Calu3 (cell line): ENCODE measurements at regions not wholly inside any gene's neighbourhood (a gene's known extent, or its start where the extent isn't known, plus 50 kb on each side); places are given as distances from the start of the nearest gene placed in this dataset.

Experiments
- BruUV-seq: library from RNA; stranded (reverse); fragments of 400-500 nt; replicated peaks from 2 replicates; lab custom pipeline; 2021; lab: Mats Ljungman, UMichigan
- CTCF ChIA-PET: fragments of 300-600 bp; sonication (Branson Sonifier 250); formaldehyde crosslinking; loops from one replicate; lab custom pipeline; 2022; ENCODE audit warnings: antibody characterized with exemption; lab: Charles Lee
- DNase-seq: peaks from one replicate; pipeline ENCODE4 v3.0.0; 2022
- H3K27ac Mint-ChIP-seq: one replicate; pipeline ENCODE4 v1.8.0; 2022; ENCODE audit warnings: mixed read lengths; ENCODE audit not compliant: unreplicated experiment
- H3K27me3 Mint-ChIP-seq: one replicate; pipeline ENCODE4 v1.8.0; 2022; ENCODE audit warnings: mixed read lengths; ENCODE audit not compliant: unreplicated experiment
- H3K36me3 Mint-ChIP-seq: one replicate; pipeline ENCODE4 v1.8.0; 2022; ENCODE audit warnings: mild to moderate bottlenecking, moderate library complexity, mixed read lengths; ENCODE audit not compliant: insufficient read depth, unreplicated experiment
- H3K4me1 Mint-ChIP-seq: one replicate; pipeline ENCODE4 v1.8.0; 2022; ENCODE audit warnings: mild to moderate bottlenecking, low read depth, mixed read lengths; ENCODE audit not compliant: unreplicated experiment
- H3K4me3 Mint-ChIP-seq: one replicate; pipeline ENCODE4 v1.8.0; 2022; ENCODE audit warnings: mild to moderate bottlenecking, low read depth, moderate library complexity, mixed read lengths; ENCODE audit not compliant: unreplicated experiment
- H3K9me3 Mint-ChIP-seq: one replicate; pipeline ENCODE4 v1.8.0; 2022; ENCODE audit warnings: low read depth, mixed read lengths; ENCODE audit not compliant: unreplicated experiment
- intact Hi-C: fragments of 100-400 bp; cut with micrococcal nuclease; formaldehyde crosslinking; loops from one replicate; pipeline ENCODE4 v1.10.0; 2022; ENCODE audit not compliant: unreplicated experiment
- TF ChIP-seq, protein P1 (sequence below): fragments of 200-600 bp; IDR thresholded peaks from one replicate; pipeline ENCODE4 v1.8.0; 2022; ENCODE audit warnings: antibody characterized with exemption; ENCODE audit not compliant: unreplicated experiment

GRCh38 chr13:54628383-54628782 lies 1599.8 kb downstream of the OLFM4 start:
- CTCF ChIA-PET, result no interaction called here
- H3K4me3 Mint-ChIP-seq, result no peak overlapping the region
- peaks cover 12% of the 10 kb centered on the region for H3K9me3 Mint-ChIP-seq
- no TSS peak for BruUV-seq
- no peak overlapping the region for H3K27ac Mint-ChIP-seq
- no peaks in the 10 kb centered on the region for H3K27me3 Mint-ChIP-seq
- H3K36me3 Mint-ChIP-seq, result no peaks in the 10 kb centered on the region
- H3K4me1 Mint-ChIP-seq, result no peaks in the 10 kb centered on the region
- TF ChIP-seq, protein P1, sequence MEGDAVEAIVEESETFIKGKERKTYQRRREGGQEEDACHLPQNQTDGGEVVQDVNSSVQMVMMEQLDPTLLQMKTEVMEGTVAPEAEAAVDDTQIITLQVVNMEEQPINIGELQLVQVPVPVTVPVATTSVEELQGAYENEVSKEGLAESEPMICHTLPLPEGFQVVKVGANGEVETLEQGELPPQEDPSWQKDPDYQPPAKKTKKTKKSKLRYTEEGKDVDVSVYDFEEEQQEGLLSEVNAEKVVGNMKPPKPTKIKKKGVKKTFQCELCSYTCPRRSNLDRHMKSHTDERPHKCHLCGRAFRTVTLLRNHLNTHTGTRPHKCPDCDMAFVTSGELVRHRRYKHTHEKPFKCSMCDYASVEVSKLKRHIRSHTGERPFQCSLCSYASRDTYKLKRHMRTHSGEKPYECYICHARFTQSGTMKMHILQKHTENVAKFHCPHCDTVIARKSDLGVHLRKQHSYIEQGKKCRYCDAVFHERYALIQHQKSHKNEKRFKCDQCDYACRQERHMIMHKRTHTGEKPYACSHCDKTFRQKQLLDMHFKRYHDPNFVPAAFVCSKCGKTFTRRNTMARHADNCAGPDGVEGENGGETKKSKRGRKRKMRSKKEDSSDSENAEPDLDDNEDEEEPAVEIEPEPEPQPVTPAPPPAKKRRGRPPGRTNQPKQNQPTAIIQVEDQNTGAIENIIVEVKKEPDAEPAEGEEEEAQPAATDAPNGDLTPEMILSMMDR, result no peak
- intact Hi-C loops, result no loop called here
- DNase-seq, result no peak

DNA sequence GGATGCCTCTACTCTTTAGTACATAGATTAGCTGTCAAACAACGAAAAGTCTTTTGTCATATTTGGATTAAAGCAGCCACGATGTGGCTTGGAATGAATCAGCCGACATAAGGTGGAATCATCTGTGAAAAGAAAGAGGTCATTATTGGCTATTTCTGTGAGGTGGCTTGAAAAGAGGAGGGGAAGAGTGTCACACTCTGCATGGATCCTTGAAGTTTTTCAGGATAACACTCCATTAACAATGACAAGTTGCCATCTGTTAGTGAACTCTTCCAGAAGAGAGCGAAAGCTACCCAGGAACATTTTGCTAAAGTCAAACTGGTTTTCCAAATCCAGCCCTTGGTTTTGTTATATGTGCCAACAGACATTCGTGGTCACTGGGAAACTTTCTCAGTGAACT lies 1604.8 kb downstream of the OLFM4 start:
- H3K36me3 Mint-ChIP-seq, result no peaks in the 10 kb centered on the region
- H3K27me3 Mint-ChIP-seq, result no peaks in the 10 kb centered on the region
- TF ChIP-seq, protein P1, result no peak
- CTCF ChIA-PET, result no interaction called here
- H3K4me3 Mint-ChIP-seq, result no peak overlapping the region
- no peak overlapping the region for H3K27ac Mint-ChIP-seq
- H3K4me1 Mint-ChIP-seq, result no peaks in the 10 kb centered on the region
- BruUV-seq, result no TSS peak
- intact Hi-C loops, result no loop called here
- peaks cover 11% of the 10 kb centered on the region for H3K9me3 Mint-ChIP-seq
- DNase-seq, result no peak

DNA sequence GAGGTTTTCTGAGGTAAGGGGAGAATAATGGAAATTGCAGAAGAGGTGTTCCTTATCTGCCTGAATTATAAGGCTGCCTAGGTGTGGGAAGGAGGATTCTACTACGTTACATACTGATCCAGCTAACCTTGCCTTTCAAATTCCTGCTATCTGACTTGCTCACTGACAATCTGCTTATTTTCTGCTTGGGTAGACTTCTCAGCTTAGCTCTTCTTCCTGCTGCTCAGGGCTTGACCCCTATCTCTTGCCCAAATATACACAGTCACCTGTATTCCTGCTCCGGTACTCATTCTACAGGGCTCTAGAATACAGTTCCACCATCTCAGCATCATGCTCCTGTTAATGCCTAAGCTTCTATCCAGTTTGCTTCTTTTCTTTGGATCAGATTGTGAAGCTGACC lies 1607.6 kb downstream of the OLFM4 start:
- Mint-ChIP-seq H3K27ac (no peak overlapping the region), H3K4me3 (no peak overlapping the region), H3K27me3 (no peaks in the 10 kb centered on the region), H3K9me3 (peaks cover 13% of the 10 kb centered on the region), H3K4me1 (no peaks in the 10 kb centered on the region), H3K36me3 (no peaks in the 10 kb centered on the region)
- DNase-seq, result no peak
- TF ChIP-seq, protein P1, result no peak
- intact Hi-C loops, result no loop called here
- BruUV-seq, result no TSS peak
- CTCF ChIA-PET, result no interaction called here

- no TSS peak for BruUV-seq
- DNase-seq, result no peak
These were observed 1608.8 kb downstream of the OLFM4 start for GRCh38 chr13:54637366-54637765.

More at GRCh38 chr13:54637366-54637765, 1608.8 kb downstream of the OLFM4 start:
- Mint-ChIP-seq H3K27ac (no peak overlapping the region), H3K4me3 (no peak overlapping the region), H3K27me3 (no peaks in the 10 kb centered on the region), H3K4me1 (no peaks in the 10 kb centered on the region), H3K36me3 (no peaks in the 10 kb centered on the region), H3K9me3 (peaks cover 10% of the 10 kb centered on the region)
- CTCF ChIA-PET, result no interaction called here
- intact Hi-C loops, result no loop called here
- TF ChIP-seq, protein P1, result no peak
